K562 (cell line): ENCODE measurements at regions not wholly inside any gene's neighbourhood (a gene's known extent, or its start where the extent isn't known, plus 50 kb on each side); places are given as distances from the start of the nearest gene placed in this dataset.

ENCODE experiments used
- ATAC-seq: fragments of 200-7000 bp; cut with Tn5 transposase; 3 replicates; pipeline ENCODE4 v1.9.1; 2020; ENCODE audit warnings: moderate library complexity
- BruUV-seq: library from RNA; stranded (reverse); fragments of 400-500 nt; replicated peaks from 2 replicates; lab custom pipeline; 2021; lab: Mats Ljungman, UMichigan
- CTCF ChIA-PET: fragments of 300-600 bp; formaldehyde crosslinking; extraction: SDS; loops from one replicate; lab custom pipeline; 2021; ENCODE audit warnings: low intra/inter-chr PET ratio; lab: Yijun Ruan, JAX
- POLR2A ChIA-PET: fragments of 300-600, 350-650 bp; sonication (Branson Sonifier 250); formaldehyde crosslinking; extraction: SDS; loops from one replicate; lab custom pipeline; 2021; ENCODE audit warnings: antibody characterized with exemption, inconsistent platforms; lab: Yijun Ruan, JAX
- DNase-seq, 4 experiments: peaks; one replicate each; pipeline versions ENCODE4 v3.0.0 to v3.0.0-alpha.2; 2011 to 2018; ENCODE audit warnings: low spot score in 3 of 4, mixed read lengths in 3 of 4; ENCODE audit errors: extremely low read depth in 1 of 4
- FAIRE-seq: peaks from 2 replicates; lab custom pipeline; 2011; peaks lifted over from hg19 to GRCh38; lab: Jason Lieb, UNC
- H2AFZ ChIP-seq: 2 replicates; pipeline ENCODE4 v1.6.0; 2011; ENCODE audit warnings: low read depth, low read length, control low read depth, inconsistent platforms
- H3K27ac ChIP-seq: fragments of 200-600 bp; 3 replicates; pipeline ENCODE4 v1.8.0; 2011; ENCODE audit warnings: low read depth, mild to moderate bottlenecking, control low read depth, inconsistent platforms, low read length, moderate library complexity, mixed read lengths; ENCODE audit errors: extremely low read depth
- H3K27me3 ChIP-seq, 2 experiments: fragments of 300-600 bp in 1 of 2; 2 replicates in 1 of 2; 3 replicates in 1 of 2; pipeline versions ENCODE4 v1.6.0 to v1.8.0; 2011; ENCODE audit warnings: inconsistent platforms in 2 of 2, low read length in 2 of 2, mild to moderate bottlenecking in 1 of 2, mixed read lengths in 1 of 2, moderate library complexity in 1 of 2; ENCODE audit not compliant: control insufficient read depth in 2 of 2, insufficient read depth in 2 of 2
- H3K36me3 ChIP-seq: fragments of 300-600 bp; 3 replicates; pipeline ENCODE4 v1.8.0; 2011; ENCODE audit warnings: mild to moderate bottlenecking, low read length, inconsistent platforms; ENCODE audit not compliant: control insufficient read depth, insufficient read depth
- H3K4me1 ChIP-seq, 2 experiments: fragments of 200-600 bp in 1 of 2; replicated peaks in 1 of 2; 2 replicates in 1 of 2; 3 replicates in 1 of 2; pipeline versions ENCODE4 v1.5.1 to v1.8.0; 2011; ENCODE audit warnings: inconsistent platforms in 2 of 2, low read length in 2 of 2, mild to moderate bottlenecking in 1 of 2, mixed read lengths in 1 of 2, moderate library complexity in 1 of 2; ENCODE audit not compliant: control insufficient read depth in 2 of 2, insufficient read depth in 2 of 2
- H3K4me2 ChIP-seq: 2 replicates; pipeline ENCODE4 v1.6.1; 2011; ENCODE audit warnings: low read length, control low read depth, inconsistent platforms, mixed read lengths; ENCODE audit not compliant: insufficient read depth
- H3K4me3 ChIP-seq: fragments of 200-600 bp; sonication (generic), shearing (Covaris generic); 2 replicates; pipeline ENCODE4 v1.5.1; 2016; ENCODE audit warnings: control low read depth, inconsistent platforms
- H3K79me2 ChIP-seq: fragments of 200-600 bp; 3 replicates; pipeline ENCODE4 v1.8.0; 2011; ENCODE audit warnings: low read length, inconsistent platforms; ENCODE audit not compliant: control insufficient read depth, insufficient read depth
- H3K9ac ChIP-seq, 2 experiments: 2 replicates each; pipeline versions ENCODE4 v1.6.0 to v1.6.1; 2011; ENCODE audit warnings: low read depth in 2 of 2, low read length in 2 of 2, control low read depth in 1 of 2, inconsistent platforms in 1 of 2, mild to moderate bottlenecking in 1 of 2, mixed read lengths in 1 of 2; ENCODE audit not compliant: insufficient read depth in 1 of 2
- H3K9me1 ChIP-seq: one replicate; pipeline ENCODE4 v1.6.0; 2011; ENCODE audit warnings: inconsistent platforms, mild to moderate bottlenecking, low read length, moderate library complexity; ENCODE audit not compliant: control insufficient read depth, insufficient read depth
- H3K9me3 ChIP-seq: replicated peaks from 2 replicates; pipeline ENCODE4 v1.5.1; 2011; ENCODE audit warnings: low read depth, low read length, inconsistent platforms; ENCODE audit not compliant: control insufficient read depth, insufficient read depth
- H4K20me1 ChIP-seq: replicated peaks from 2 replicates; pipeline ENCODE4 v1.6.1; 2011; ENCODE audit warnings: low read length, inconsistent platforms, mixed read lengths; ENCODE audit not compliant: control insufficient read depth, insufficient read depth
- ARID2 ChIP-seq: fragments of 450-650 bp; IDR thresholded peaks from 2 replicates; pipeline ENCODE4 v1.6.1; 2017; ENCODE audit warnings: antibody characterized with exemption, mild to moderate bottlenecking
- ARNT ChIP-seq, 2 experiments: fragments of 450-650 bp; IDR thresholded peaks; 2 replicates each; pipeline ENCODE4 v1.6.1; 2016; ENCODE audit warnings: mild to moderate bottlenecking in 1 of 2
- CCNT2 ChIP-seq: IDR thresholded peaks from 2 replicates; pipeline ENCODE4 v1.6.1; 2011; ENCODE audit warnings: borderline replicate concordance, low read depth, mild to moderate bottlenecking, moderate library complexity, mixed read lengths, low read length; ENCODE audit not compliant: insufficient read length; ENCODE audit errors: extremely low read depth
- CREM ChIP-seq: IDR thresholded peaks from 2 replicates; pipeline ENCODE4 v1.6.1; 2014; ENCODE audit warnings: antibody characterized with exemption, low read depth
- EZH2 ChIP-seq: IDR thresholded peaks from 2 replicates; pipeline ENCODE4 v1.6.1; 2012; ENCODE audit warnings: low read depth, mild to moderate bottlenecking, inconsistent platforms, low read length, borderline replicate concordance
- PHB ChIP-seq: fragments of 250-450 bp; sonication (Bioruptor Pico); IDR thresholded peaks from 2 replicates; pipeline ENCODE4 v1.5.0; 2021
- ZFP36 ChIP-seq: fragments of 150-350 bp; IDR thresholded peaks from 2 replicates; pipeline ENCODE4 v1.6.1; 2018; ENCODE audit warnings: low read length, low read depth; ENCODE audit not compliant: partially characterized antibody
- ZNF41 ChIP-seq: fragments of 250-450 bp; sonication (Bioruptor Pico); conservative IDR thresholded peaks from 2 replicates; pipeline ENCODE4 v1.4.0; 2020; ENCODE audit warnings: mild to moderate bottlenecking
- WGBS: fragments of 100-300 bp; shearing (Covaris generic); methylation state at CpG from one replicate; pipeline ENCODE4 v1.1.6; 2016; ENCODE audit warnings: low coverage, mixed read lengths; ENCODE audit not compliant: insufficient coverage; ENCODE audit errors: missing lambda C conversion rate; 5-methylcytosine and 5-hydroxymethylcytosine counted together
- in situ Hi-C: fragments of 300-500 bp; cut with MboI; formaldehyde crosslinking; loops from 4 replicates; pipeline ENCODE4 v1.15.0; 2018; ENCODE audit warnings: inconsistent platforms, mixed read lengths
- intact Hi-C: fragments of 100-400 bp; cut with micrococcal nuclease; formaldehyde crosslinking; loops from 2 replicates; pipeline ENCODE4 v1.14.2; 2022

- WGBS: 0% methylated on average over 3 of the region's 3 CpGs
- ChIA-PET CTCF (no interaction called here), POLR2A (interaction anchor here (0.9 kb wide), 2 partner anchors 14 kb away, joined by 3 read pairs; no protein-coding TSS in a partner anchor)
- Histone ChIP-seq H3K36me3 (no peaks in the 10 kb centered on the region), H3K27ac (no peak overlapping the region), H3K27me3 (peaks cover 0 to 8% of the 10 kb centered on the region in 2 experiments; a peak in 3 of 5 replicates), H3K9ac (no peak overlapping the region), H3K79me2 (no peaks in the 10 kb centered on the region), H4K20me1 (no peaks in the 10 kb centered on the region), H3K4me3 (no peak overlapping the region), H3K9me1 (no peaks in the 10 kb centered on the region), H3K9me3 (no peaks in the 10 kb centered on the region), H3K4me2 (no peak overlapping the region), H2AFZ (no peak overlapping the region), H3K4me1 (no peaks in the 10 kb centered on the region; a peak in 1 of 5 replicates)
- DNase-seq (no peak), ATAC-seq (no peak), FAIRE-seq (no peak)
- intact Hi-C loops: no loop called here
- TF ChIP-seq ZFP36 (peak; percentile 5), ARID2 (no peak)
- in situ Hi-C loops: no loop called here
- BruUV-seq: no TSS peak
These were observed 245.0 kb upstream of the RBBP8 start for GRCh38 chr18:22687892-22688680.

GRCh38 chr18:22688877-22689496 is 244.1 kb upstream of the RBBP8 start:
- ChIA-PET POLR2A (interaction anchor here (0.6 to 0.9 kb wide), 2 partner anchors 15 to 1967 kb away, joined by 3 to 4 read pairs; no protein-coding TSS in a partner anchor), CTCF (no interaction called here)
- DNase-seq: no peak
- Histone ChIP-seq H3K4me3 (no peak overlapping the region), H4K20me1 (no peaks in the 10 kb centered on the region), H3K36me3 (no peaks in the 10 kb centered on the region), H2AFZ (no peak overlapping the region), H3K9me3 (no peaks in the 10 kb centered on the region), H3K27ac (no peak overlapping the region), H3K9ac (no peak overlapping the region), H3K79me2 (no peaks in the 10 kb centered on the region), H3K27me3 (no peaks in the 10 kb centered on the region; a peak in 2 of 5 replicates), H3K9me1 (no peaks in the 10 kb centered on the region), H3K4me1 (no peaks in the 10 kb centered on the region; a peak in 1 of 5 replicates), H3K4me2 (no peak overlapping the region)
- in situ Hi-C loops: no loop called here
- 0% methylated on average over 4 of the region's 4 CpGs for WGBS
- intact Hi-C loops: no loop called here
- no TSS peak for BruUV-seq
- no peak for TF ChIP-seq ZNF41 (CRISPR knock-in tag)
- TF ChIP-seq CCNT2: no peak
- TF ChIP-seq CREM: no peak
- TF ChIP-seq EZH2: no peak
- no peak for TF ChIP-seq ARNT (IDR thresholded peaks at IDR 0.05)
- TF ChIP-seq PHB (CRISPR knock-in tag): no peak
- no peak for ATAC-seq
- FAIRE-seq: no peak
